HCEC 1CT (cell line): ENCODE measurements at regions not wholly inside any gene's neighbourhood (a gene's known extent, or its start where the extent isn't known, plus 50 kb on each side); places are given as distances from the start of the nearest gene placed in this dataset.
"Not testable (repeated sequence)": the region's sequence is repeated elsewhere in the genome, so short reads cannot be mapped to it uniquely, and the experiment has no call there.

Experiments
- DNase-seq: peaks from one replicate; pipeline ENCODE4 v3.0.0-alpha.2; 2017

DNA sequence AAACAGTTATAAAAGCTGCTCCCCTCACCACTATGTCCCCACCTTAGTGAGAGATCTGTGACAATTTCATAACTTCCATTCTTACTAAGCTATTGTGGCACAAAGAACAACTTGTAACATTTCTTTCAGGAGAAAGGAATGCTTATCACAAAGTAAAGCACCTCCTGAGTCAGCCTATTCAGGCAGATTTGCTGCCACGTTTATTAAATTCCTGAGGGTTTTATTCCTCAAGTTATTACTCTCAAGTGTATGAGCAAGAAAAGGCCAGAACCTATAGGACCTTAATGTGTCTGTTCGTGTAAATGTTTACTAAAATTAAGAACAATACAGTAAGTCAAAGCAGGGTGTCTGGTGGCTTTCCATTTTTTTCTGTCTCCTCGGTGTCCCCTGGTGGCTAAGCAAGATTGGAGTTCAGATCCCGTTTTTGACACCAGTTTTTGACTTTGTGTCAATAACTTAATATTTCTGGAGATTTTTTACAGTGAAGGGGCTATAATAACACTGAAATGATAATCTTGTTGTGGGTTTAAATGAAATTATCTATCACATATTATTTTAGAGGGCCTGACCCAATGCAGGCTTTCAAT lies 1539.6 kb downstream of the BRINP3 start:
- DNase-seq = peak; percentile 26

- no peak for DNase-seq
Measured at GRCh38 chr1:188941986-188942385, 1535.7 kb downstream of the BRINP3 start.

GRCh38 chr1:188949701-188950100 lies 1528.0 kb downstream of the BRINP3 start:
- peak; percentile 74 for DNase-seq

DNA sequence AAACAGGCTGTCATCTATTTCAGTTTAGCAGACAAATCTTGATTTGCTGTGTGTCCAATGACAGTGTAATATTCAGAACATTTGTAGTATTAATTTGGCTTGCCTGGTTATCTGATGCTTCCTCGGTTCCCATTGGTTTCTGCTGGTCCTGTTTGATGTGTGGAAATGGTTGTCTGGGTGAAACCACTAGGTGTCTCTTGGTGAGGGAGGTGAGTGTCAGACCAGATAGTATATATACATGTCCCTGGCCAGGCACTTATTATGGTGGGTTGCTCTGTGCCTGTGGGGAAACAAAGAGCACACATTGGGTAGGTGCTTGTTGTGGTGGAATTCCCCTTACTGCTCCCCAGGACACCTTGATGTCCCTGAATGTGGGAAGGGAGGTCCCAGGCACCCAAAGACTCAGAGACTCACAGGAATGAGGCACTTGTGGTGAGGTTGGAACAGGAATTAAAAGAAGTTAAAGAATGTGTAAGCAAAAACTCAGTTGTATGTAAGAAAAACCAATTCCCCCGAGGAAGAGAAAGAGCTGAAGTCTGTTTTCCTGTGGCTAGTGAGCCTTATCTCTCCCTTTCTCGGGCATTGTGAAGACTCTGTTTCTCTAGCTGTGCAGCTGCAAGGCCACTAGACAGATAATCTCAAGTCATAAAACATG lies 1519.1 kb downstream of the BRINP3 start:
- peak; percentile 25 for DNase-seq

DNA sequence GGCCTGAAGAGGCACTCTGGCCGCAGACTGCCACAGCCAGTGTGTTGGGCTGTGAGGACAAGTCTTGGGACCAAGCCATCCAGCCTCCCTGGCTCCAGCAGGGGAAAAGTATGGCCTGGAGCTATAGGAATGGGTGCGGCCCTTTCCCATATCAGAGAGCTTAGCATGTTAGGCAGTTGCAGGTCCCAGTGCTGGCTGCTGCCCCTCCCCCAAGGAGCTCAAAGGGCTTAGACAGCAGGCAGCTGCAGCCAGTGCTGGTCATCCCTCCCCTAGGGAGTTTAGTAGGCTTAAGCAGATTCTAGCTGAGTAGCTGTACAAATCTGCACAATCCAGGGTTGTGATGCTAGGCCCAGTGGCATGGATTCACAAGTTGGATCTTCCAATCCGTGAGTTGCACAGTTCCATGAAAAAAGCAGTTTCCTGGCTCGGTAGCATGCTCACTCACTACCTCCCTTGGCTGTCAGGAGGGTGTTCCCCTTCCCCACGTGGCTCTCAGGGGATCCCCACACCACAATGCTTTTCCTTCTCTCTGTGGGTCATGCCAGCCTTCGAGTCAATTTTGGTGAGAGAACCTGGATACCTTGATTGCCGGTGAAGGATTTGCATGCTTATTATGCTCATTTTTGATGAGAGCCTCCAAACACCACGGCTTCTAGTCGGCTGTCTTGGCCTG lies 1490.8 kb downstream of the BRINP3 start:
- DNase-seq = no peak

GRCh38 chr1:188988589-188988988 lies 1489.1 kb downstream of the BRINP3 start:
- peak; percentile 57 for DNase-seq

DNA sequence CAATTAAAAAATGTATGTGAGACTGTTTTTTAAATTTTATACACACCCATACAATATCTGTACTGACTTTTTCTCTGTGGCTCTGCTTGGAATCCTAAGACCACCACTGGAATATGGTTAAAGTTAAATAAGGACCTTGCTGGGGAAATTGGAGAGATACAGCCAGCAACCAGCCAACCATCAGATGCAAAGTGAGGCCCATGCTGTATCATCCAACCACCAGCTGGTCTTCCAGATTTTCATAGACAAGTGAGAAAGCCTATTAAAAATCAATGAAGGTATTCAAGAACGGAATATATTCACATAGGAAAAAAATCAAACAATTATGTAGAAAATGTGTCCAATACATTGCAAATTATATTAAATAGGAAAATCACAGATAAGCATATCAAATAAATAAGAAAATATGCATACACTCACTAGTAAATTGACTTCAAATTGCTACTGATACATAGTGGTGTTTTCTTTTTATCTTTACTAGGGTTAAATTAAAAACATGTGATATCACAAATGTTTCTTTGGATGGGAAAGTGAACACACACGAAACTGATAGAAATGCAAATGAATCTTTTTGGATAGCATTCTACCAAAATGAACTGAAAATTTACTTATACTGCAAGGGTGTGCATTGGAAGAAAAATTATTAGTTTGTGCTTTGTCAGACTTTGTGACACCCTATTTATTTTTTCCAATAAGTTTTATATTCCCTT lies 1486.3 kb downstream of the BRINP3 start:
- DNase-seq = no peak

DNA sequence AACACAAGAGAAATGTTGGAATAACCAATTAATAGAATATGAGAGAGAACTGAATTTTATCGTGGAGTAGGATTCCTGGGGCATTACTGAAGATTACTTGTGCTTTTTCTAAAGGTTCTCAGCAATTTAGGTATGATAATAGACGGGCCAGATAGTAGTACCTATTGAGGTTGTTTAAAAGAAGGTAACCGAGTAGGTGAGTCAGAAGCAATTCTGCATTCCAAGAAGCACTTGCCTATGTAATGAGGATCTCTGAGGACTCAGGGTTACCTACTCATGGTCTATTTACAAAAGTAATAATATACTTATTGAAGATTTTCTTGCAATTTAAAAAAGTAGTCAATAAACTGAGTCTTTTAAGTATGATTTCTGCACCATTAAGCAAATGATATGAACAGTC lies 1469.8 kb downstream of the BRINP3 start:
- DNase-seq = no peak

DNA sequence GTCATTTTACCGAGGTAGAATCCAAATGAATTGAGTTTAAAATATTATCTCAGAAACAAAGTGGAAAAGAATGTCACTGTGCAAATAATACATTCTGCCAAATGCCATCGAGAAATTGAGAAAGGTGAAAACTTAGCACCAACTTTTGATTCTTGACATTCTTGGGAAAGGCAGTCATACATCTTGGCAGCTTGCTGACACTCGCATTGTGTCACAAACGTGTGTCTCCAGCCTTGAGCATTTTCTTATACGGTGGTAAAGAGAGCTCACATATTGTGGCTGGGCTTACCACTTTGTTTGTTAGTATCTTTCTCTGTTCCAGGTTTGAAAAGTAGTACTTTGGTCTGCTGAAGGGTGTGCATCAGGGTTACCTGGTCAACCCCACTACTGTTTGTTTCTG lies 1456.1 kb downstream of the BRINP3 start:
- no peak for DNase-seq

DNA sequence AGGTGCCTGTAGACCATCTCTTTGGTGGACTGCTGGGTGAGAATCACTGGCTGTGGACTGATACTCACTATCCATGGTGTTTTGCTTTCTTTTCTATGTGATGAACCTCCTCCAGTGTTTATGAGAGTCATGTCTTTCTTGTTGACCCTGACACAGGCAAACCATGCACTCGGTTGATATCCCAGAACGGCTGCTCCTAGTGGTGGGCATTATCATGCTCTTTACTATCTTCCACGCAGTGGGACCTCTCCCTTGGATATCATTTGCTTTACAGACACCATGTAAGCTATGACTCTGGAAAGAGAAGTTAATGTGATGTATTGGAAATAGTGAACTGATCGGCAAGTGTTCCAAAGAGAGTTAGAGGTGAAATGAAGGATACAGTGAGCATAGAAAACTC lies 1455.6 kb downstream of the BRINP3 start:
- DNase-seq = no peak

DNA sequence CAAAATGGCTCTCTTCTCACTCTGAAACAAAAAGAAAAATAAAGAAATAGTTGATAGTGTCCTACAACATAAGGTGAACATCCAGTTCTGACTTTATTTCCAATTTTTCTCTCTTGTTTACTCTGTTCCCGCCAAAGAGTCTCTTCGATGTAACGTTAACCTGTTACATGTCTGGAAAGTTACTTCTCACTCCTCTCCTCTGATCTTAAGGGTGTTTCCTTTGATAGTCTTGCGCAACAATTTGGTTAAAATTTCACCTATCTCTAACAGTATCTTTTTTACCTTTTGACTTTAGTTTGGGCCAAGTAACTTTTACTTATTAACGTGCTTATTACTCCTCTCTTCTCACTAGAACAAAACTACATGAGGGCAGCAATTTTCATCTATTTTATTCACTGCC lies 1450.2 kb downstream of the BRINP3 start:
- DNase-seq = no peak

- DNase-seq = no peak
Measured at GRCh38 chr1:189033169-189033568, 1444.5 kb downstream of the BRINP3 start.

- peak; percentile 15 for DNase-seq
Measured at GRCh38 chr1:189036628-189037027, 1441.0 kb downstream of the BRINP3 start.

DNA sequence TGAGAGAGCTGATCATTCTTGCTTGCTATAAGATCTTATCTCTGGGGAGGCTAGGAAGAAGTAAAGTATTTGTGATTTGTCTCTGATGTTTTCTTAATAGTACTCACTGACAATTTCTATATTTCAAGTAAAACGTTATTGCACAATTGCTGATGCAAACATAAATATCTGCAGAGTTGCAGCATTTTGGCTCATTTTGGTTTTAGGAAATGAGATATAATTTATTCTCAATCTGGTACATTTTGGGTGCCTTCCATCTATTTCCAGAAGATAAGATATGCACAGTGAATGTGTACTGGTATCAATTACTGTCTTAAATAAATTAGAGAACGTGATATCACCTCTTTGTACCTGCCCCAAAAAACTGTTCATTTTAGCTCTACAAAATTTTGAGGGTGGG lies 1431.5 kb downstream of the BRINP3 start:
- no peak for DNase-seq

GRCh38 chr1:189084811-189085210 lies 1392.9 kb downstream of the BRINP3 start:
- no peak for DNase-seq

- peak; percentile 64 for DNase-seq
Measured at GRCh38 chr1:189103956-189104355, 1373.7 kb downstream of the BRINP3 start.

DNA sequence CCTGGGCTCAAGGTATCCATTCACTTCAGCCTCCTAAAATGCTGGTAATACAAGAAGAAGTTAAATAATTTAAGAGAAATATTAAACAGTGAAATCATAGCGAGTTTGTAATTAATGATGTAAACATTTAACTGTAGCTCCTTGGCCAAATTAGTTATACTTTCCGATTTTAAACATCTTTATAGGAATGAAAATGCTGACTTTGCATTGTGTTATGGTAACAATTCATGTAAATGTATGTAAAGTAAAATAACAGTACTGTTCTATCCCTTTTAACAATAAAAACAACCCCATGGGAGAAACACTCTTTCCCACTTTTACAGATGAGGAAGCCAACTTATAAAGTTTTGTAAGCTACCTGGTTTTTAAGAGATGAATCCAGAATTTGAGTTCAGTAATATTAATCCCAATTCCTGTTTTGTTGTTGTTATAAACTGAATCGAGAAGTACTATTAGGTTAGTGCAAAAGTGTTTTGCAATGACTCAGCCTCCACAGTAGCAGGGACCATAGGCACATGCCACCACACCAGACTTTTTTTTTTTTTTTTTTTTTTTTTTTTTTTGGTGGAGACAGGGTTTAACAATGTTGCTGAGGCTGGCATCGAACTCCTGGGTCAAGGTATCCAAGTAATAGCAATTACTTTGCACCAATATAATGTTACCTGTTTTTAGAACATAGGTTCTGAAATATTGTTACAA lies 1360.4 kb downstream of the BRINP3 start:
- DNase-seq = peak; percentile 37

- no peak for DNase-seq
Measured at GRCh38 chr1:189121941-189122340, 1355.7 kb downstream of the BRINP3 start.

GRCh38 chr1:189125694-189126093 lies 1352.0 kb downstream of the BRINP3 start:
- no peak for DNase-seq

DNA sequence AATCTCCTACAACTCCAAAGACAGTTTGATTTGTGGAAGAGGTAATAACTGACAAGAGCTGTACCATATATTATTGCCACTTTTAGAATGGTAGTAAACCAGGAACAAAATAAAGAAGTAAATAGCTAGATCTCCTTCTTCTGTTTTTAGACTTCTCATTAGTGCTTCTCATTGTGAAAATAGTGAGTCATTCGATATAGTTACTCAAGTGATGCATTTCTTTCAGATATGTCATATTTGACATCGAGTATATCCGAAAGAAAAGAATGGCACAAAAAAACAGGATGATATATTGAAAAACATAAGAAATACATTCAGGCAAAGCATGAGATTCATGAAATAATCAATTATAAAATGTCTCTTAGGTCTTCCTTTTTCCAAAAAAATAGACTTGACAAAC lies 1346.1 kb downstream of the BRINP3 start:
- DNase-seq = peak; percentile 56

GRCh38 chr1:189139748-189140147 lies 1337.9 kb downstream of the BRINP3 start:
- not testable (repeated sequence) for DNase-seq

DNA sequence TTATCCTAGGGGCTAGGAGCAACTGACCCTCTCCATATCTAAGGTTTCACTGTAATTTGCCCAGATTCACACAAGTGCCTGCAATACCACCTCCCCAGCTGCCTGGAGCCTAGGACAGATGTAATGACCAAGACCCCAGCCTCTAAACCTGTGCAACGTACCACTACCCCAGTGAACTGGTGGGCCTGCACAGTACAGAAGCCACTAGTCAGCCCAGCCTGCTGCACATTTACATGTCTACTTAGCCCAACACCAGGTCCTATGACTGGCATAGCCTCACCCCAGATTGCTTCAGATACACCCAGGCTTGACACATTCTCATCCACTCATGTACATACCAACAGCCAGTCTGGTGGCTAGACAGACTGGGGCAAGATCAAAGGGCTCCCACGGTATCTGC lies 1336.6 kb downstream of the BRINP3 start:
- DNase-seq = no peak
